ENCODE measurements at regions not wholly inside any gene's neighbourhood (a gene's known extent, or its start where the extent isn't known, plus 50 kb on each side); places are given as distances from the start of the nearest gene placed in this dataset.

GRCh38 chr4:110953898-110954297 is 331.0 kb upstream of the PITX2 start:
- TF ChIP-seq CTCF (IDR thresholded peaks at IDR 0.05) (no peak), REST (IDR thresholded peaks at IDR 0.05; ENCODE audit: insufficient read depth in 1 of 2, low read depth in 2 of 2, low read length in 1 of 2) (no peak)
